ENCODE measurements at regions not wholly inside any gene's neighbourhood (a gene's known extent, or its start where the extent isn't known, plus 50 kb on each side); places are given as distances from the start of the nearest gene placed in this dataset.

GRCh38 chr2:209029249-209029648, 394.6 kb upstream of the MAP2 start:
- Histone ChIP-seq H3K9me2 (ENCODE audit: insufficient read depth) (no peaks in the 10 kb centered on the region), H3K27ac (no peak overlapping the region), H3K4me2 (no peak overlapping the region), H4K20me1 (ENCODE audit: insufficient read depth) (no peaks in the 10 kb centered on the region), H3K36me3 (ENCODE audit: low read depth) (no peaks in the 10 kb centered on the region), H3K4me1 (replicated peaks; ENCODE audit: insufficient read depth) (no peaks in the 10 kb centered on the region), H3K9me3 (ENCODE audit: insufficient read depth, low read depth) (no peaks in the 10 kb centered on the region), H3K4me3 (no peak overlapping the region), H3F3A (ENCODE audit: insufficient read depth, low read depth) (no peaks in the 10 kb centered on the region), H3K27me3 (ENCODE audit: insufficient read depth, low read depth) (no peaks in the 10 kb centered on the region), H3K79me2 (ENCODE audit: low read depth) (no peaks in the 10 kb centered on the region), H2AFZ (no peak overlapping the region)
- POLR2A ChIA-PET (ENCODE audit: unreplicated experiment): no interaction called here
- BruUV-seq (replicated peaks): no TSS peak
- no peak for DNase-seq
- intact Hi-C loops (cut with micrococcal nuclease; ENCODE audit: unreplicated experiment): no loop called here
- TF ChIP-seq EZH2 (IDR thresholded peaks at IDR 0.05; ENCODE audit: low read depth) (no peak), CTCF (conservative IDR thresholded peaks at IDR 0.05) (no peak)
- CTCF ChIA-PET: no interaction called here

GRCh38 chr2:209044307-209044706, 379.5 kb upstream of the MAP2 start:
- Histone ChIP-seq H4K20me1 (ENCODE audit: insufficient read depth) (no peaks in the 10 kb centered on the region), H3K9me3 (ENCODE audit: insufficient read depth, low read depth) (no peaks in the 10 kb centered on the region), H3K27ac (no peak overlapping the region), H3K4me2 (no peak overlapping the region), H3K4me3 (no peak overlapping the region), H3K27me3 (ENCODE audit: insufficient read depth, low read depth) (no peaks in the 10 kb centered on the region), H3K36me3 (ENCODE audit: low read depth) (no peaks in the 10 kb centered on the region), H3K4me1 (replicated peaks; ENCODE audit: insufficient read depth) (no peaks in the 10 kb centered on the region), H3F3A (ENCODE audit: insufficient read depth, low read depth) (no peaks in the 10 kb centered on the region), H2AFZ (no peak overlapping the region), H3K79me2 (ENCODE audit: low read depth) (no peaks in the 10 kb centered on the region), H3K9me2 (ENCODE audit: insufficient read depth) (no peaks in the 10 kb centered on the region)
- no peak for DNase-seq
- no peak for TF ChIP-seq CTCF (conservative IDR thresholded peaks at IDR 0.05)
- TF ChIP-seq EZH2 (IDR thresholded peaks at IDR 0.05; ENCODE audit: low read depth): no peak
- BruUV-seq (replicated peaks): no TSS peak
- intact Hi-C loops (cut with micrococcal nuclease; ENCODE audit: unreplicated experiment): no loop called here
- POLR2A ChIA-PET (ENCODE audit: unreplicated experiment): no interaction called here
- CTCF ChIA-PET: no interaction called here

GRCh38 chr2:209046163-209046562, 377.7 kb upstream of the MAP2 start:
- ChIA-PET CTCF (no interaction called here), POLR2A (ENCODE audit: unreplicated experiment) (no interaction called here)
- Histone ChIP-seq H2AFZ (no peak overlapping the region), H3K27me3 (ENCODE audit: insufficient read depth, low read depth) (no peaks in the 10 kb centered on the region), H3K4me1 (replicated peaks; ENCODE audit: insufficient read depth) (no peaks in the 10 kb centered on the region), H3K36me3 (ENCODE audit: low read depth) (no peaks in the 10 kb centered on the region), H3K9me3 (ENCODE audit: insufficient read depth, low read depth) (no peaks in the 10 kb centered on the region), H3F3A (ENCODE audit: insufficient read depth, low read depth) (no peaks in the 10 kb centered on the region), H4K20me1 (ENCODE audit: insufficient read depth) (no peaks in the 10 kb centered on the region), H3K79me2 (ENCODE audit: low read depth) (no peaks in the 10 kb centered on the region), H3K27ac (no peak overlapping the region), H3K9me2 (ENCODE audit: insufficient read depth) (no peaks in the 10 kb centered on the region), H3K4me2 (no peak overlapping the region), H3K4me3 (no peak overlapping the region)
- DNase-seq: no peak
- no TSS peak for BruUV-seq (replicated peaks)
- intact Hi-C loops (cut with micrococcal nuclease; ENCODE audit: unreplicated experiment): no loop called here
- TF ChIP-seq CTCF (conservative IDR thresholded peaks at IDR 0.05): no peak
- no peak for TF ChIP-seq EZH2 (IDR thresholded peaks at IDR 0.05; ENCODE audit: low read depth)
